Activated CD4-positive, alpha-beta T cell treated with anti-CD3 and anti-CD28 coated beads for 36 hours (primary cell): ENCODE measurements at regions not wholly inside any gene's neighbourhood (a gene's known extent, or its start where the extent isn't known, plus 50 kb on each side); places are given as distances from the start of the nearest gene placed in this dataset.
"Not testable (repeated sequence)": the region's sequence is repeated elsewhere in the genome, so short reads cannot be mapped to it uniquely, and the experiment has no call there.

Source experiments
- ATAC-seq: fragments of 200-7000 bp; cut with Tn5 transposase; one replicate; pipeline ENCODE4 v1.10.0; 2021; ENCODE audit warnings: mild to moderate bottlenecking, moderate library complexity
- CTCF ChIA-PET: fragments of 350-600 bp; sonication (Branson Sonifier 250); formaldehyde crosslinking; loops from one replicate; lab custom pipeline; 2021; ENCODE audit warnings: antibody characterized with exemption; lab: Charles Lee
- POLR2A ChIA-PET: fragments of 350-600 bp; sonication (Branson Sonifier 250); formaldehyde crosslinking; loops from one replicate; lab custom pipeline; 2021; ENCODE audit warnings: antibody characterized with exemption, inconsistent platforms; lab: Charles Lee
- DNase-seq: peaks from one replicate; pipeline ENCODE4 v3.0.0-alpha.2; 2020
- H3K27ac Mint-ChIP-seq: one replicate; pipeline ENCODE4 v1.8.0; 2021; ENCODE audit warnings: mixed read lengths
- H3K27me3 Mint-ChIP-seq: one replicate; pipeline ENCODE4 v1.8.0; 2021; ENCODE audit warnings: mixed read lengths
- H3K36me3 Mint-ChIP-seq: one replicate; pipeline ENCODE4 v1.8.0; 2021; ENCODE audit warnings: low read depth, mixed read lengths
- H3K4me1 Mint-ChIP-seq: one replicate; pipeline ENCODE4 v1.8.0; 2021; ENCODE audit warnings: mixed read lengths
- H3K4me3 Mint-ChIP-seq: one replicate; pipeline ENCODE4 v1.8.0; 2021; ENCODE audit warnings: mild to moderate bottlenecking, moderate library complexity, mixed read lengths
- H3K9me3 Mint-ChIP-seq: one replicate; pipeline ENCODE4 v1.8.0; 2021; ENCODE audit warnings: low read depth, mixed read lengths
- intact Hi-C, 2 experiments: fragments of 100-400 bp; cut with DNase I in 1 of 2; cut with micrococcal nuclease in 1 of 2; formaldehyde crosslinking; loops; one replicate each; pipeline versions ENCODE4 v1.14.2 to v1.15.1; 2022 to 2024; cut with DNase I, micrococcal nuclease

GRCh38 chr12:100083308-100083707 is 59.4 kb downstream of the BLTP3B start:
- ChIA-PET POLR2A (no interaction called here), CTCF (no interaction called here)
- H3K4me1 Mint-ChIP-seq, result no peaks in the 10 kb centered on the region
- peaks cover 65% of the 10 kb centered on the region for H3K36me3 Mint-ChIP-seq
- ATAC-seq (no peak), DNase-seq (no peak)
- no peak overlapping the region for H3K4me3 Mint-ChIP-seq
- intact Hi-C loops, result no loop called here
- no peaks in the 10 kb centered on the region for H3K27me3 Mint-ChIP-seq
- peaks cover 23% of the 10 kb centered on the region for H3K9me3 Mint-ChIP-seq
- H3K27ac Mint-ChIP-seq, result no peak overlapping the region

- H3K4me3 Mint-ChIP-seq, H3K4me1 Mint-ChIP-seq, H3K27me3 Mint-ChIP-seq, POLR2A ChIA-PET, DNase-seq, intact Hi-C loops, ATAC-seq, H3K27ac Mint-ChIP-seq, CTCF ChIA-PET: not testable (repeated sequence)
- H3K36me3 Mint-ChIP-seq, result peaks cover 78% of the 10 kb centered on the region
- H3K9me3 Mint-ChIP-seq, result peaks cover 23% of the 10 kb centered on the region
Measured at GRCh38 chr12:100078777-100079176, 63.9 kb downstream of the BLTP3B start.

GRCh38 chr12:100077367-100077766 is 65.3 kb downstream of the BLTP3B start:
- intact Hi-C loops, result no loop called here
- DNase-seq (no peak), ATAC-seq (no peak)
- Mint-ChIP-seq H3K4me1 (no peaks in the 10 kb centered on the region), H3K4me3 (no peak overlapping the region), H3K9me3 (peaks cover 22% of the 10 kb centered on the region), H3K27me3 (no peaks in the 10 kb centered on the region), H3K27ac (no peak overlapping the region), H3K36me3 (peaks cover 74% of the 10 kb centered on the region)
- ChIA-PET POLR2A (no interaction called here), CTCF (no interaction called here)

GRCh38 chr12:100075598-100075997 is 67.1 kb downstream of the BLTP3B start:
- H3K27me3 Mint-ChIP-seq, result no peaks in the 10 kb centered on the region
- peaks cover 12% of the 10 kb centered on the region for H3K9me3 Mint-ChIP-seq
- POLR2A ChIA-PET, result no interaction called here
- peaks cover 63% of the 10 kb centered on the region for H3K36me3 Mint-ChIP-seq
- no peak for ATAC-seq
- no peaks in the 10 kb centered on the region for H3K4me1 Mint-ChIP-seq
- CTCF ChIA-PET, result interaction anchor here (0.9 kb wide), 1 partner anchor 32 kb away, joined by 3 read pairs; no protein-coding TSS in a partner anchor
- DNase-seq, result no peak
- no peak overlapping the region for H3K4me3 Mint-ChIP-seq
- H3K27ac Mint-ChIP-seq, result no peak overlapping the region
- intact Hi-C loops, result no loop called here

GRCh38 chr12:100069795-100070194 is 72.9 kb downstream of the BLTP3B start:
- no peaks in the 10 kb centered on the region for H3K27me3 Mint-ChIP-seq

GRCh38 chr12:100068305-100068704 is 74.4 kb downstream of the BLTP3B start:
- Mint-ChIP-seq H3K4me1 (no peaks in the 10 kb centered on the region), H3K27ac (no peak overlapping the region), H3K9me3 (peaks cover 34% of the 10 kb centered on the region), H3K27me3 (no peaks in the 10 kb centered on the region), H3K4me3 (no peak overlapping the region), H3K36me3 (peaks cover 68% of the 10 kb centered on the region)
- DNase-seq (no peak), ATAC-seq (no peak)
- intact Hi-C loops, result no loop called here
- ChIA-PET POLR2A (no interaction called here), CTCF (no interaction called here)

More at GRCh38 chr12:100069795-100070194, 72.9 kb downstream of the BLTP3B start:
- ATAC-seq (no peak), DNase-seq (no peak)
- CTCF ChIA-PET, result interaction anchor here (0.6 kb wide), 1 partner anchor 16 kb away, joined by 3 read pairs; no protein-coding TSS in a partner anchor
- Mint-ChIP-seq H3K27ac (no peak overlapping the region), H3K4me1 (no peaks in the 10 kb centered on the region), H3K36me3 (peaks cover 68% of the 10 kb centered on the region), H3K4me3 (no peak overlapping the region), H3K9me3 (peaks cover 30% of the 10 kb centered on the region)
- POLR2A ChIA-PET, result no interaction called here
- intact Hi-C loops, result no loop called here

- H3K27me3 Mint-ChIP-seq, result no peaks in the 10 kb centered on the region
- DNase-seq (no peak), ATAC-seq (no peak)
- H3K4me1 Mint-ChIP-seq, result peaks cover 6% of the 10 kb centered on the region
- intact Hi-C loops, result no loop called here
- no peak overlapping the region for H3K27ac Mint-ChIP-seq
- H3K9me3 Mint-ChIP-seq, result peaks cover 15% of the 10 kb centered on the region
- H3K36me3 Mint-ChIP-seq, result peaks cover 57% of the 10 kb centered on the region
- ChIA-PET POLR2A (no interaction called here), CTCF (no interaction called here)
- H3K4me3 Mint-ChIP-seq, result no peak overlapping the region
Measured at GRCh38 chr12:100061814-100062213, 77.1 kb upstream of the ANKS1B start.

- ATAC-seq, result no peak
- no peak overlapping the region for H3K4me3 Mint-ChIP-seq
- no peaks in the 10 kb centered on the region for H3K27me3 Mint-ChIP-seq
- peaks cover 37% of the 10 kb centered on the region for H3K36me3 Mint-ChIP-seq
- peaks cover 6% of the 10 kb centered on the region for H3K4me1 Mint-ChIP-seq
- no peak overlapping the region for H3K27ac Mint-ChIP-seq
- POLR2A ChIA-PET, result no interaction called here
- CTCF ChIA-PET, result interaction anchor here (0.7 kb wide), 1 partner anchor 455 kb away, joined by 4 read pairs; no protein-coding TSS in a partner anchor
- DNase-seq, result no peak
- intact Hi-C loops, result no loop called here
- H3K9me3 Mint-ChIP-seq, result no peaks in the 10 kb centered on the region
Measured at GRCh38 chr12:100058482-100059029, 73.8 kb upstream of the ANKS1B start.

GRCh38 chr12:100046202-100046601 is 61.5 kb upstream of the ANKS1B start:
- H3K27ac Mint-ChIP-seq, H3K4me1 Mint-ChIP-seq, DNase-seq, H3K9me3 Mint-ChIP-seq, CTCF ChIA-PET, POLR2A ChIA-PET, intact Hi-C loops, H3K27me3 Mint-ChIP-seq, H3K4me3 Mint-ChIP-seq, ATAC-seq: not testable (repeated sequence)
- peaks cover 81% of the 10 kb centered on the region for H3K36me3 Mint-ChIP-seq

GRCh38 chr12:100044266-100044665 is 59.5 kb upstream of the ANKS1B start:
- intact Hi-C loops, result no loop called here
- Mint-ChIP-seq H3K4me3 (no peak overlapping the region), H3K36me3 (peaks cover 76% of the 10 kb centered on the region), H3K9me3 (peaks cover 2% of the 10 kb centered on the region), H3K27me3 (no peaks in the 10 kb centered on the region), H3K4me1 (peaks cover 2% of the 10 kb centered on the region), H3K27ac (no peak overlapping the region)
- ChIA-PET CTCF (interaction anchor here (1.2 kb wide), 1 partner anchor 32 kb away, joined by 3 read pairs; no protein-coding TSS in a partner anchor), POLR2A (no interaction called here)
- no peak for ATAC-seq
- no peak for DNase-seq

- no peak overlapping the region for H3K4me3 Mint-ChIP-seq
- intact Hi-C loops, result no loop called here
- no peaks in the 10 kb centered on the region for H3K27me3 Mint-ChIP-seq
- ChIA-PET POLR2A (interaction anchor here (0.6 kb wide), 1 partner anchor 12 kb away, joined by 5 read pairs; no protein-coding TSS in a partner anchor), CTCF (interaction anchor here (0.7 to 1.2 kb wide), 2 partner anchors 32 to 213 kb away, joined by 3 to 5 read pairs; no protein-coding TSS in a partner anchor)
- H3K4me1 Mint-ChIP-seq, result peaks cover 2% of the 10 kb centered on the region
- DNase-seq, result no peak
- no peak for ATAC-seq
- H3K9me3 Mint-ChIP-seq, result peaks cover 2% of the 10 kb centered on the region
- H3K27ac Mint-ChIP-seq, result peak overlapping the region; percentile 20
- H3K36me3 Mint-ChIP-seq, result peaks cover 75% of the 10 kb centered on the region
Measured at GRCh38 chr12:100043631-100044030, 58.9 kb upstream of the ANKS1B start.
